Neural progenitor cell (in vitro differentiated cells): ENCODE measurements at regions not wholly inside any gene's neighbourhood (a gene's known extent, or its start where the extent isn't known, plus 50 kb on each side); places are given as distances from the start of the nearest gene placed in this dataset.

Experiments
- DNase-seq: peaks from one replicate; pipeline ENCODE4 v3.0.0-alpha.2; 2016; ENCODE audit warnings: low spot score
- H2AFZ ChIP-seq: fragments of 200-600 bp; sonication (generic); replicated peaks from 2 replicates; pipeline ENCODE4 v1.6.1; 2016; ENCODE audit warnings: antibody characterized with exemption
- H3F3A ChIP-seq: fragments of 200-600 bp; sonication (generic); 2 replicates; pipeline ENCODE4 v1.6.1; 2016; ENCODE audit warnings: antibody characterized with exemption, low read depth
- H3K27ac ChIP-seq: fragments of 200-600 bp; sonication (generic); 2 replicates; pipeline ENCODE4 v1.5.1; 2016; ENCODE audit warnings: mild to moderate bottlenecking
- H3K27me3 ChIP-seq: fragments of 200-600 bp; sonication (generic); 2 replicates; pipeline ENCODE4 v1.6.1; 2016; ENCODE audit warnings: mild to moderate bottlenecking, moderate library complexity
- H3K36me3 ChIP-seq: fragments of 200-600 bp; sonication (generic); 2 replicates; pipeline ENCODE4 v1.5.1; 2016
- H3K4me1 ChIP-seq: fragments of 200-600 bp; sonication (generic); 2 replicates; pipeline ENCODE4 v1.6.1; 2016; ENCODE audit warnings: mixed run types
- H3K4me2 ChIP-seq: fragments of 200-600 bp; sonication (generic); 2 replicates; pipeline ENCODE4 v1.6.1; 2016
- H3K4me3 ChIP-seq: fragments of 200-600 bp; sonication (generic); 2 replicates; pipeline ENCODE4 v1.5.1; 2016
- H3K79me2 ChIP-seq: fragments of 200-600 bp; sonication (generic); 2 replicates; pipeline ENCODE4 v1.6.1; 2016; ENCODE audit warnings: low read depth
- H3K9ac ChIP-seq: fragments of 200-600 bp; sonication (generic); 2 replicates; pipeline ENCODE4 v1.6.1; 2016
- H3K9me3 ChIP-seq: fragments of 200-600 bp; sonication (generic); 2 replicates; pipeline ENCODE4 v1.5.1; 2016; ENCODE audit warnings: low read depth
- H4K20me1 ChIP-seq: fragments of 200-600 bp; sonication (generic); 2 replicates; pipeline ENCODE4 v1.6.1; 2016; ENCODE audit warnings: low read depth
- H3K27ac Mint-ChIP-seq: 3 replicates; pipeline ENCODE4 v1.8.0; 2021; ENCODE audit warnings: mixed read lengths
- H3K27me3 Mint-ChIP-seq: 2 replicates; pipeline ENCODE4 v1.8.0; 2022; ENCODE audit warnings: low read depth, mild to moderate bottlenecking, inconsistent platforms, moderate library complexity, mixed read lengths; ENCODE audit not compliant: insufficient read depth
- H3K36me3 Mint-ChIP-seq: 3 replicates; pipeline ENCODE4 v1.8.0; 2021; ENCODE audit warnings: mixed read lengths
- H3K4me1 Mint-ChIP-seq: 3 replicates; pipeline ENCODE4 v1.8.0; 2021; ENCODE audit warnings: mixed read lengths
- H3K4me3 Mint-ChIP-seq: 3 replicates; pipeline ENCODE4 v1.8.0; 2021; ENCODE audit warnings: mild to moderate bottlenecking, moderate library complexity, mixed read lengths
- H3K9me3 Mint-ChIP-seq: 3 replicates; pipeline ENCODE4 v1.8.0; 2020; ENCODE audit warnings: mixed read lengths
- EZH2 ChIP-seq: fragments of 200-600 bp; sonication (generic); IDR thresholded peaks from 2 replicates; pipeline ENCODE4 v1.6.1; 2017; ENCODE audit warnings: antibody characterized with exemption, mild to moderate bottlenecking, moderate library complexity
- EZH2phosphoT487 ChIP-seq: fragments of 200-600 bp; sonication (generic); IDR thresholded peaks from 2 replicates; pipeline ENCODE4 v1.6.1; 2017; ENCODE audit warnings: antibody characterized with exemption
- TF ChIP-seq, protein P1 (sequence below): fragments of 200-600 bp; sonication (generic); IDR thresholded peaks from 2 replicates; pipeline ENCODE4 v1.5.1; 2017; ENCODE audit warnings: antibody characterized with exemption, mild to moderate bottlenecking

DNA sequence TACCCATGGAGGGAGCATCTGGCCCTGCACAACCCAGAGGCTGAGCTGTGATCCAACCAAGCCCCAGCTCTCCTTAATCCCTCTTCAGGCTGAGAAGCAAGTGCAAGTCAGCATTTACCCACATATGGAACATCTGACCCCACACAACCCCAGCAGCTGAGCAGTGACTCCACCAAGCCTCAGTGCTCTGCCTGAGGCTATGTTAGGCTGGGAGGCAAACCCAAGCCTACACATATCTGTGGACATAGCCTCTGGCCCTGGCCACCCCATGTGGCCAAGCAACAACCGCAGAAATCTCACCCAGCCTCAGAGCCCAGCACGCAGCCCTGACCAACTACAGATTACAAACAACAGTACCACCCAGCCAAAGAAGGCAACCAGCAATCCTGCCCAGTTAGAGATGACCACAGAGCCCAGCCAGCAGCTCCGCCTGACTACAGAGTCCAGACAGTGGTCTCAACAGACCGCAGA, 142.8 kb downstream of the NUAK1 start:
- no peak overlapping the region for H3K27ac Mint-ChIP-seq
- H3K4me2 ChIP-seq, result no peak overlapping the region
- peaks cover 7% of the 10 kb centered on the region for H3K4me1 ChIP-seq
- H3K4me1 Mint-ChIP-seq, result peaks cover 29% of the 10 kb centered on the region
- no peaks in the 10 kb centered on the region for H3F3A ChIP-seq
- H3K4me3 Mint-ChIP-seq, result no peak overlapping the region
- H3K9me3 ChIP-seq, result no peaks in the 10 kb centered on the region
- no peak overlapping the region for H2AFZ ChIP-seq
- H3K9ac ChIP-seq, result no peak overlapping the region
- no peak for TF ChIP-seq EZH2phosphoT487
- no peak for TF ChIP-seq EZH2
- TF ChIP-seq, protein P1, sequence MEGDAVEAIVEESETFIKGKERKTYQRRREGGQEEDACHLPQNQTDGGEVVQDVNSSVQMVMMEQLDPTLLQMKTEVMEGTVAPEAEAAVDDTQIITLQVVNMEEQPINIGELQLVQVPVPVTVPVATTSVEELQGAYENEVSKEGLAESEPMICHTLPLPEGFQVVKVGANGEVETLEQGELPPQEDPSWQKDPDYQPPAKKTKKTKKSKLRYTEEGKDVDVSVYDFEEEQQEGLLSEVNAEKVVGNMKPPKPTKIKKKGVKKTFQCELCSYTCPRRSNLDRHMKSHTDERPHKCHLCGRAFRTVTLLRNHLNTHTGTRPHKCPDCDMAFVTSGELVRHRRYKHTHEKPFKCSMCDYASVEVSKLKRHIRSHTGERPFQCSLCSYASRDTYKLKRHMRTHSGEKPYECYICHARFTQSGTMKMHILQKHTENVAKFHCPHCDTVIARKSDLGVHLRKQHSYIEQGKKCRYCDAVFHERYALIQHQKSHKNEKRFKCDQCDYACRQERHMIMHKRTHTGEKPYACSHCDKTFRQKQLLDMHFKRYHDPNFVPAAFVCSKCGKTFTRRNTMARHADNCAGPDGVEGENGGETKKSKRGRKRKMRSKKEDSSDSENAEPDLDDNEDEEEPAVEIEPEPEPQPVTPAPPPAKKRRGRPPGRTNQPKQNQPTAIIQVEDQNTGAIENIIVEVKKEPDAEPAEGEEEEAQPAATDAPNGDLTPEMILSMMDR, result no peak
- no peaks in the 10 kb centered on the region for H3K36me3 Mint-ChIP-seq
- no peak for DNase-seq
- H3K27ac ChIP-seq, result no peak overlapping the region
- H3K79me2 ChIP-seq, result no peaks in the 10 kb centered on the region
- H3K36me3 ChIP-seq, result no peaks in the 10 kb centered on the region
- no peak overlapping the region for H3K4me3 ChIP-seq
- no peaks in the 10 kb centered on the region for H3K27me3 ChIP-seq
- no peaks in the 10 kb centered on the region for H4K20me1 ChIP-seq
- no peaks in the 10 kb centered on the region for H3K9me3 Mint-ChIP-seq
- H3K27me3 Mint-ChIP-seq, result peaks cover 3% of the 10 kb centered on the region

DNA sequence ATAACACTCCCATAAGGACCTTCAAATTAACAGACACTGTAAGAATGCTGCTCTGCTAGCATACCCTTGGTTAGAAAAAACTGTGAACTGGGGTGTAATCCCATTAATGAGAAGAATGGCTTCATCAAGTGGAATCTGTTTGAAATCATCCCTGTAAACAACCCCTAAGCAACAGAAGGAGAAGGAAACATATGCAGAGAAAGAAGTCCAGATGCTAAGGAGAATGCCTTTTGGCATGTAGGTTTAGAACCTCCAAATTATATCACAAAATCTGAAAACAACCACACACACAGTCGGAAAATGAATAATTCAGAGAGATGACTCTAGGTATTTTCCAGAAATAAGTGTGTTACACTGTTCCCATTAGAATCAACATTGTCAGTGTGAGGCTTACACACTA, 140.2 kb downstream of the NUAK1 start:
- Histone ChIP-seq H3K36me3 (no peaks in the 10 kb centered on the region), H3K4me3 (no peak overlapping the region), H3K27ac (no peak overlapping the region), H2AFZ (no peak overlapping the region), H3K4me2 (no peak overlapping the region), H3K9me3 (no peaks in the 10 kb centered on the region), H3K9ac (no peak overlapping the region), H3F3A (no peaks in the 10 kb centered on the region), H4K20me1 (no peaks in the 10 kb centered on the region), H3K4me1 (no peaks in the 10 kb centered on the region), H3K79me2 (no peaks in the 10 kb centered on the region), H3K27me3 (no peaks in the 10 kb centered on the region)
- no peak overlapping the region for H3K27ac Mint-ChIP-seq
- H3K36me3 Mint-ChIP-seq, result peaks cover 2% of the 10 kb centered on the region
- peaks cover 1% of the 10 kb centered on the region for H3K27me3 Mint-ChIP-seq
- no peak overlapping the region for H3K4me3 Mint-ChIP-seq
- TF ChIP-seq EZH2 (no peak), EZH2phosphoT487 (no peak)
- TF ChIP-seq, protein P1, result no peak
- H3K4me1 Mint-ChIP-seq, result peaks cover 15% of the 10 kb centered on the region
- peaks cover 3% of the 10 kb centered on the region for H3K9me3 Mint-ChIP-seq
- no peak for DNase-seq

DNA sequence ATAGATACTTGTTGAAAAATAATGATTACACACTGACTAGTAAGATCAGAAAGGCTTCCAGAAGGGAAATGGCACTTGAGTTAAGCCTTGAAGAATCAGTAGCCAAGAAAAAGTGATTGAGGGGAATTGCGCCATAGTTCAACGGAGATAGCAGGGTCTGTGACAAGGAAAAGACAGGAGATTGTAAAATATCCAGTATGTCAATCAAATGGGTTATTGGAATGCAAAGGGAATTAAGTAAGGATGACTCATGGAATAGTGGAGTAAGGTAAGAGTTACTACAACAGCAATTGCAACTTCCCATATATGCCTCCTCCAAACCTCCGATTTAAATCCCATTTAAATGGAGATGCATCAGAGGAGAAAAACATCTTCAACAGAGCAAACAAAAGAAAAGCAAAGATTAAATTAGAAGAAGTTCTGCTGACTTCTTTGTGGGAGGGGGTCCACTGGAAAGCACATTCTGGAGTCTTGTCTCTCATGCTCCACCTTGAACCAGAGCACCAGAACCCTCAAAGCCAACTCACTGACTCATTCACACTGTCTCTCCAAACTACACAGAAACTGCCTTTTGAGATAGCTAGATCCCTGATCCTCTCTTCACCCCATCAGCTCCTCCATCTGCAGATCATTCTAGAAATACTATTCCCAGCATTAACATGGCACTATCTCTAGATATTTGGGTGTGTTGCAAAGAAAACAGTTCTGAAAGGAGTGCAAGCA, 138.2 kb downstream of the NUAK1 start:
- H3K27ac ChIP-seq, result no peak overlapping the region
- no peak for DNase-seq
- no peak overlapping the region for H3K4me2 ChIP-seq
- no peaks in the 10 kb centered on the region for H4K20me1 ChIP-seq
- H3K79me2 ChIP-seq, result no peaks in the 10 kb centered on the region
- no peak overlapping the region for H3K4me3 ChIP-seq
- TF ChIP-seq EZH2, result no peak
- TF ChIP-seq, protein P1, result no peak
- no peak for TF ChIP-seq EZH2phosphoT487
- H2AFZ ChIP-seq, result no peak overlapping the region
- H3K4me1 ChIP-seq, result no peaks in the 10 kb centered on the region
- no peaks in the 10 kb centered on the region for H3K9me3 ChIP-seq
- no peaks in the 10 kb centered on the region for H3K27me3 ChIP-seq
- H3K4me1 Mint-ChIP-seq, result peaks cover 4% of the 10 kb centered on the region
- peaks cover 10% of the 10 kb centered on the region for H3K9me3 Mint-ChIP-seq
- H3K4me3 Mint-ChIP-seq, result no peak overlapping the region
- peaks cover 2% of the 10 kb centered on the region for H3K36me3 Mint-ChIP-seq
- H3K27ac Mint-ChIP-seq, result no peak overlapping the region
- no peaks in the 10 kb centered on the region for H3F3A ChIP-seq
- no peak overlapping the region for H3K9ac ChIP-seq
- peaks cover 4% of the 10 kb centered on the region for H3K27me3 Mint-ChIP-seq
- H3K36me3 ChIP-seq, result no peaks in the 10 kb centered on the region
